H1 (cell line): ENCODE measurements at regions not wholly inside any gene's neighbourhood (a gene's known extent, or its start where the extent isn't known, plus 50 kb on each side); places are given as distances from the start of the nearest gene placed in this dataset.

Experiments
- KDM1A ChIP-seq: fragments of 200-600, 300-600 bp; sonication (generic); IDR thresholded peaks from 2 replicates; pipeline ENCODE4 v1.7.1; 2016; ENCODE audit warnings: mild to moderate bottlenecking, low read length, borderline replicate concordance
- RAD21 ChIP-seq, 2 experiments: IDR thresholded peaks in 1 of 2; conservative IDR thresholded peaks in 1 of 2; 2 replicates each; pipeline ENCODE4 v1.6.1; 2011; ENCODE audit warnings: low read depth in 2 of 2, low read length in 2 of 2, improper control_type of control experiment in 1 of 2, inconsistent platforms in 1 of 2, mild to moderate bottlenecking in 1 of 2, moderate library complexity in 1 of 2

GRCh38 chr20:51172558-51173428, 149.9 kb upstream of the KCNG1 start (continued):
- TF ChIP-seq RAD21 (IDR thresholded peaks at IDR 0.05 in 1 of 2, conservative IDR thresholded peaks at IDR 0.05 in 1 of 2; ENCODE audit: low read depth in 2 of 2, low read length in 2 of 2) (peak in 1 of 2 experiments; percentile 45; a peak in 2 of 4 replicates), KDM1A (peak; percentile 92; the same call in 1 of the 2 replicates)
